Loucy (cell line): ENCODE measurements at regions not wholly inside any gene's neighbourhood (a gene's known extent, or its start where the extent isn't known, plus 50 kb on each side); places are given as distances from the start of the nearest gene placed in this dataset.

Experiments
- H2AFZ ChIP-seq: fragments of 200-600 bp; sonication (generic); 2 replicates; pipeline ENCODE4 v1.6.0; 2016; ENCODE audit warnings: antibody characterized with exemption, mild to moderate bottlenecking, low read length, moderate library complexity
- H3F3A ChIP-seq: fragments of 200-600 bp; 2 replicates; pipeline ENCODE4 v1.6.0; 2016; ENCODE audit warnings: antibody characterized with exemption, low read depth, mild to moderate bottlenecking
- H3K27me3 ChIP-seq: fragments of 200-600 bp; sonication (generic); 2 replicates; pipeline ENCODE4 v1.6.1; 2014; ENCODE audit warnings: low read length, mild to moderate bottlenecking; ENCODE audit not compliant: insufficient read depth, poor library complexity, severe bottlenecking
- H3K36me3 ChIP-seq: fragments of 200-600 bp; sonication (generic); 2 replicates; pipeline ENCODE4 v1.6.1; 2016; ENCODE audit warnings: low read length; ENCODE audit not compliant: insufficient read depth
- H3K4me1 ChIP-seq: fragments of 200-600 bp; sonication (generic); 2 replicates; pipeline ENCODE4 v1.5.1; 2014; ENCODE audit warnings: low read length, mild to moderate bottlenecking; ENCODE audit not compliant: insufficient read depth, poor library complexity, severe bottlenecking
- H3K4me2 ChIP-seq: fragments of 200-600 bp; sonication (generic); 2 replicates; pipeline ENCODE4 v1.6.0; 2014; ENCODE audit warnings: antibody characterized with exemption, low read length, low read depth, mild to moderate bottlenecking; ENCODE audit not compliant: poor library complexity, severe bottlenecking
- H3K4me3 ChIP-seq: fragments of 200-600 bp; sonication (generic); 2 replicates; pipeline ENCODE4 v1.5.1; 2014; ENCODE audit warnings: low read length, mild to moderate bottlenecking, mixed read lengths; ENCODE audit not compliant: poor library complexity, severe bottlenecking
- H3K79me2 ChIP-seq: fragments of 200-600 bp; sonication (generic); 2 replicates; pipeline ENCODE4 v1.6.1; 2014; ENCODE audit warnings: low read length; ENCODE audit not compliant: insufficient read depth
- H3K9ac ChIP-seq: fragments of 200-600 bp; sonication (generic); 2 replicates; pipeline ENCODE4 v1.6.0; 2014; ENCODE audit warnings: mild to moderate bottlenecking, low read depth, low read length, moderate library complexity; ENCODE audit not compliant: poor library complexity, severe bottlenecking
- H3K9me2 ChIP-seq: fragments of 200-600 bp; sonication (generic); replicated peaks from 2 replicates; pipeline ENCODE4 v1.6.1; 2016; ENCODE audit warnings: low read depth, low read length, mixed read lengths
- H3K9me3 ChIP-seq: fragments of 200-600 bp; sonication (generic); 2 replicates; pipeline ENCODE4 v1.6.1; 2014; ENCODE audit warnings: mild to moderate bottlenecking, antibody characterized with exemption, low read length, low read depth; ENCODE audit not compliant: insufficient read depth
- H4K20me1 ChIP-seq: fragments of 200-600 bp; sonication (generic); 2 replicates; pipeline ENCODE4 v1.6.0; 2014; ENCODE audit warnings: antibody characterized with exemption, low read length, mild to moderate bottlenecking; ENCODE audit not compliant: insufficient read depth, poor library complexity, severe bottlenecking
- EZH2phosphoT487 ChIP-seq: fragments of 200-600 bp; IDR thresholded peaks from 2 replicates; pipeline ENCODE4 v1.6.1; 2018; ENCODE audit warnings: antibody characterized with exemption, mild to moderate bottlenecking, moderate library complexity, borderline replicate concordance
- TF ChIP-seq, protein P1 (sequence below): fragments of 200-600 bp; sonication (generic); conservative IDR thresholded peaks from 2 replicates; pipeline ENCODE4 v1.5.1; 2014; ENCODE audit warnings: mild to moderate bottlenecking, antibody characterized with exemption, low read length

DNA sequence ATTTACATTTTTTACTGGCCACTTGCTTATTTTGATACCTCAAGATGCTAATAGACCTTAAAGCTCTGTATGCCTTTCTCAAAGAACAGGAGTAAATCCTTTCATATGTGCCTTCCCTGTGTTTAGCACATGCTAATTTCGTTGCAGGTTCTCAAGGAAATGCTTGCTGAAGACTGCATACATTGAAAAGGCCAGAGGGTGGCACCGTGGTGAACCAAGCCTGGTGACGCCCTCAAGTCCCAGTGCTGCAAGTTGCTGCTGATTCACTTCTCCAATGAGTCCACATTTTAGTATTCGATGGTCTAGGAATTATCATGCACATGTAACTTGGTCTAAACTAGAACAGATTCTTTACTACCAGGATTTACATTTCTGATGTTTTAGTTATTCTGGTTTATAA is 94.1 kb downstream of the CLDN17 start:
- no peak for TF ChIP-seq EZH2phosphoT487
- TF ChIP-seq, protein P1, sequence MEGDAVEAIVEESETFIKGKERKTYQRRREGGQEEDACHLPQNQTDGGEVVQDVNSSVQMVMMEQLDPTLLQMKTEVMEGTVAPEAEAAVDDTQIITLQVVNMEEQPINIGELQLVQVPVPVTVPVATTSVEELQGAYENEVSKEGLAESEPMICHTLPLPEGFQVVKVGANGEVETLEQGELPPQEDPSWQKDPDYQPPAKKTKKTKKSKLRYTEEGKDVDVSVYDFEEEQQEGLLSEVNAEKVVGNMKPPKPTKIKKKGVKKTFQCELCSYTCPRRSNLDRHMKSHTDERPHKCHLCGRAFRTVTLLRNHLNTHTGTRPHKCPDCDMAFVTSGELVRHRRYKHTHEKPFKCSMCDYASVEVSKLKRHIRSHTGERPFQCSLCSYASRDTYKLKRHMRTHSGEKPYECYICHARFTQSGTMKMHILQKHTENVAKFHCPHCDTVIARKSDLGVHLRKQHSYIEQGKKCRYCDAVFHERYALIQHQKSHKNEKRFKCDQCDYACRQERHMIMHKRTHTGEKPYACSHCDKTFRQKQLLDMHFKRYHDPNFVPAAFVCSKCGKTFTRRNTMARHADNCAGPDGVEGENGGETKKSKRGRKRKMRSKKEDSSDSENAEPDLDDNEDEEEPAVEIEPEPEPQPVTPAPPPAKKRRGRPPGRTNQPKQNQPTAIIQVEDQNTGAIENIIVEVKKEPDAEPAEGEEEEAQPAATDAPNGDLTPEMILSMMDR: peak; percentile 21; the same call in 1 of the 2 replicates
- H3K9ac ChIP-seq: no peak overlapping the region

DNA sequence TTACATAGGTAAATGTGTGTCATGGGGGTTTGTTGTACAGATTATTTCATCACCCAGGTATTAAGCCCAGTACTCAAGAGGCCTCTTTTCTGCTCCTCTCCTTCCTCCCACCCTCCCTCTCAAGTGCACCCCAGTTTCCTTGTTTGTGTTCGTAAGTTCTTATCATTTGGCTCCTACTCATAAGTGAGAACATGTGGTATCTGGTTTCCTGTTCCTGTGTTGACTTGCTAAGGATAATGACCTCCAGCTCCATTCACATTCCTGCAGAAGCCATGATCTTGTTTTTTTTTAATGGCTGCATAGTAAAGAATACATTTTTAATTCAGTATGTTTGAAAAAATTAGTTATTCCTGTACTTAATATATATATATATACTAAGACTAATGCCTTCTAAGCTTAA is 107.7 kb downstream of the CLDN17 start:
- Histone ChIP-seq H3K4me1 (no peaks in the 10 kb centered on the region), H3K9me2 (no peaks in the 10 kb centered on the region), H3F3A (no peaks in the 10 kb centered on the region), H3K36me3 (no peaks in the 10 kb centered on the region), H3K27me3 (no peaks in the 10 kb centered on the region), H3K4me3 (no peak overlapping the region), H3K4me2 (no peak overlapping the region), H2AFZ (no peak overlapping the region), H3K9ac (no peak overlapping the region), H3K9me3 (peaks cover under 1% of the 10 kb centered on the region; the same call in 1 of the 2 replicates), H4K20me1 (no peaks in the 10 kb centered on the region), H3K79me2 (no peaks in the 10 kb centered on the region)
- no peak for TF ChIP-seq EZH2phosphoT487

More for the DNA sequence above, 94.1 kb downstream of the CLDN17 start:
- Histone ChIP-seq H3K4me2 (no peak overlapping the region), H3K27me3 (no peaks in the 10 kb centered on the region), H3K4me3 (no peak overlapping the region), H4K20me1 (no peaks in the 10 kb centered on the region), H2AFZ (no peak overlapping the region), H3K79me2 (no peaks in the 10 kb centered on the region), H3K4me1 (no peaks in the 10 kb centered on the region), H3K9me3 (peaks cover 3% of the 10 kb centered on the region; the same call in 1 of the 2 replicates), H3K36me3 (no peaks in the 10 kb centered on the region), H3F3A (no peaks in the 10 kb centered on the region), H3K9me2 (no peaks in the 10 kb centered on the region)

DNA sequence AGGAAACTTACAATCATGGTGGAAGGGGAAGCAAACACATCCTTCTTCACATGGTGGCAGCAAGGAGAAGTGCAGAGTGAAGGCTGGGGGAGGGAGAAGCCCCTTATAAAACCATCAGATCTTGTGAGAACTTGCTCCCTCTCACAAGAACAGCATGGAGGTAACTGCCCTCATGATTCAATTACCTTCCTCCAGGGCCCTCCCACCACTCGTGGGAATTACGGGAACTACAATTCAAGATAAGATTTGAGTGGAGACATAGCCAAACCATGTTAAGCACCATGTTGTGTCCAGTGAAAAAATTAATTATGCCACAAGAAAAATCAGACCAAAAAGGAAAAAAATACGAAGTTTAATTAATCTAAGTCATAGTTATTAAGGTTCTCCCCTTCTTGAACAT is 109.5 kb downstream of the CLDN17 start:
- TF ChIP-seq, protein P1: no peak
- TF ChIP-seq EZH2phosphoT487: no peak
- Histone ChIP-seq H3K4me3 (no peak overlapping the region), H3K79me2 (no peaks in the 10 kb centered on the region), H3K9me3 (no peaks in the 10 kb centered on the region), H3K4me1 (no peaks in the 10 kb centered on the region), H3K27me3 (no peaks in the 10 kb centered on the region), H3K36me3 (no peaks in the 10 kb centered on the region), H3K9me2 (no peaks in the 10 kb centered on the region), H4K20me1 (no peaks in the 10 kb centered on the region), H3K9ac (no peak overlapping the region), H2AFZ (no peak overlapping the region), H3K4me2 (no peak overlapping the region), H3F3A (no peaks in the 10 kb centered on the region)

DNA sequence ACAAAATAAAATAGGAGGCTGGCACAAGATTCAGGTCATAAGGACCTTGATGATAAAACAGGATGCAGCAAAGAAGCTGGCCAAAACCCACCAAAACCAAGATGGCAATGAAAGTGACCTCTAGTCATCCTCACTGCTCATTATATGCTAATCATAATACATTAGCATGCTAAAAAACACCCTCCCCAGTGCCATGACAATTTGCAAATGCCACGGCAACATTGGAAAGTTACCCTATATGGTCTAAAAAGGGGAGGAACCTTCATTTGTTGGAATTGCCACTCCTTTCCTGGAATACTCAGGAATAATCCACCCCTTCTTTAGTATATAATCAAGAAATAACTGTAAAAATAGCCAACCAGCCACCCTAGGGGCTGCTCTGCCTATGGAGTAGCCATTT is 108.8 kb upstream of the GRIK1 start:
- Histone ChIP-seq H3K4me1 (no peaks in the 10 kb centered on the region), H4K20me1 (no peaks in the 10 kb centered on the region), H3F3A (no peaks in the 10 kb centered on the region), H2AFZ (no peak overlapping the region), H3K9ac (no peak overlapping the region), H3K4me3 (no peak overlapping the region), H3K9me3 (no peaks in the 10 kb centered on the region), H3K36me3 (no peaks in the 10 kb centered on the region), H3K79me2 (no peaks in the 10 kb centered on the region), H3K4me2 (no peak overlapping the region), H3K27me3 (no peaks in the 10 kb centered on the region), H3K9me2 (no peaks in the 10 kb centered on the region)
- no peak for TF ChIP-seq EZH2phosphoT487
- TF ChIP-seq, protein P1: no peak
